Daoy (cell line): ENCODE measurements at regions not wholly inside any gene's neighbourhood (a gene's known extent, or its start where the extent isn't known, plus 50 kb on each side); places are given as distances from the start of the nearest gene placed in this dataset.
A peak's percentile ranks its signal among the peaks of the same experiment; 100 is the strongest.
"Not testable (repeated sequence)": the region's sequence is repeated elsewhere in the genome, so short reads cannot be mapped to it uniquely, and the experiment has no call there.

ENCODE experiments used
- DNase-seq: peaks from one replicate; pipeline ENCODE4 v3.0.0-alpha.2; 2015; ENCODE audit warnings: low read depth

DNA sequence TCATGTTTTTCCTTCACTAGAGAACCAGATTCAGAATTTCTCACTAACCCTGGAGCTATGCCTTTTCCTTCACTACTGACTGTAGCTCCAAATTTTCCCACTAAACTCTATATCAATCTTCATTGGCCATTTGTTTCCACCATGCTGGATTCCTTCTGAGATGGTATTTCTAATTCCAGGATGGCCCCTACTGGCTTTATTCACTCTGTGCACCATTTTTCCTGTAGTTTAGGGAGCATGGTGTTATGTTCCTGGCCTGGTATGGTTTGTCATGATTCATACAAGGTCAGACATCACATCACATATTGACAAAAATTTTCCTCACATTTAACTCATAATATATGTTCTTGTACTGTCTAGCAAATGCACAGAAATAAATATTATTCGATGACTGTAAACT is 229.2 kb upstream of the TFPI start:
- no peak for DNase-seq

DNA sequence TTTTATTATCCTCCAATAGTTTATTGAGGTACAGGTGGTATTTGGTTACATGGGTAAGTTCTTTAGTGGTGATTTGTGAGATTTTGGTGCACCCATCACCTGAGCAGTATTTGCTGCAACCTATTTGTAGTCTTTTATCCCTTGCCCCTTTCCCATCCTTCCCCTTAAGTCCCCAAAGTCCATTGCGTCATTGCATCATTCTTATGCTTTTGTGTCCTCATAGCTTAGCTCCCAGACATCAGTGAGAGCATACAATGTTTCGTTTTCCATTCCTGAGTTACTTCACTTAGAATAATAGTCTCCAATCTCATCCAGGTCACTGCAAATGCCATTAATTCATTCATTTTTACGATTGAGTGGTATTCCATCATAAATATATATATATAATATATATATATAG is 229.9 kb upstream of the TFPI start:
- not testable (repeated sequence) for DNase-seq

DNA sequence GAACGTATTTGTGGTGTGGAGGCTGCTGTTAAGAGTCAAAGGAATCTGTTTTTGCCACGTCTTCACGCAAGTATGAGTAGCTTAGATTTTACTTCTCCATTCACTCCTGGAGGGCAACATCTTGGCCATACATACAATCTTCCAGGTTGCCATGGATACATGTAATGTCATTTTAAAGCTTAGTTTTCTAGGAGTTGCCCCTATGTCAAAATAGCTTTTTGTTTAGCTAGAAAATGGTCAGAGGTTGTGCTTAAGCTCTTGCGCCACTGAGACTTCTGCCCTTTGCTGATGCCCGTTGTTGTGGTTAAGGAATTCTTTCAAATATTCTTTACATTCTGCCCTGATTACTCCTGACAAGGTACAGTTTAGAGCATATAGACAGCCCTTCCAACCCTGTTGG is 245.4 kb upstream of the TFPI start:
- DNase-seq: no peak

DNA sequence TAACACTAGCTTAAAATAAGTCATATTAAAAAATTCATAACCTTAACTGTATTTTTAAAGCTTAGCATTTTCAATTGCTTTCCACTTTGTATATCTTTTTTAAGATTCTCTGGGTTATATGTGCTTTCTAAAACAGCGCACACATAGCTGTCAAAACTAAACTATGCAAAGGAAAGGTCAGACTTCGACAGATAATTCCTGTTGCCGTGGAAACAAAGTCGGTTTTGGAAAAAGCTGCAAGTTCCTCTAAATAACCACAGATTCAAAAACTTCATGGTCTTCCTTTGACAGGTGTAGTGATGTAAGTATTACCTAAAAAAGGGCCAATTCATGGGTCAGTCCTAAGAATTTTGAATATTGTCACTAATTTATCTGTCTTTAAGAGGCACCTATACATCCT is 249.6 kb upstream of the TFPI start:
- DNase-seq: no peak

DNA sequence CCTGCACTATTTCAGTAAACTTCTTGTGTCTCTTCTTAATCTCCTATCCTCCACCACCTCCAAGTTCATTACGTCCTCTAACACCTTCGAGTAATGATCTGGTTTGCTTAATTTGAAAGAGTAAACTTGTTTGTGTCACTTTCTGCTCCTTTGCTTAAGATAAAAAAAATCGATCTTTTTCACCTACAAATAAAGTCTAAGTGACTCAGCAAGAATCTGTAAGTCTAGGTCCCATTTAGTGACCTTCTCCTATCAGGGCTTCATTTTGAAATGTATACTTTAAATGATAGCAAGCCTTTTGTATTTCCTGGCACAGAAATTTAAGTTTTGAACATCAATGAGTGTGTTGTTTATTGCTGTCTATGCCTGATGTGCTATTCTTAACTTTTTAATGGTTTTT is 260.9 kb upstream of the TFPI start:
- no peak for DNase-seq

DNA sequence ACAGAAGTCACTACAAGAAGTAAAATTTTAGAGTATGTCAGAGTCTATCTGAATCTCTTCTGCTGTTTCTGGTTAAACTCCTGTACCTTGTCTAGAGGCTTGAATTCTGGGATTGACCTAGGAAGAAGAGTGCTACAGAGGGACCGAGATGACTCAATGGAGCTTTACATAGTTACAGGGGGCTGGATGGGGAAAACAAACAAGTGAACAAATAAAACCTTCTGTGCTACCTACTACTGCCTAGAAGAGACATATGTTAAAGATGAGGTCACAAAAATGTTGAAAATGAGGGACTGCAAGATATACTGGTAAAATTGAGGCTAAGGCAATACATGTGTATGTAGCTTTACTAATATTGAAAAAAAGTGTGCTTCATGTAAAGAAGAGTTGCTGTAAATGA is 265.4 kb upstream of the TFPI start:
- DNase-seq: no peak

DNA sequence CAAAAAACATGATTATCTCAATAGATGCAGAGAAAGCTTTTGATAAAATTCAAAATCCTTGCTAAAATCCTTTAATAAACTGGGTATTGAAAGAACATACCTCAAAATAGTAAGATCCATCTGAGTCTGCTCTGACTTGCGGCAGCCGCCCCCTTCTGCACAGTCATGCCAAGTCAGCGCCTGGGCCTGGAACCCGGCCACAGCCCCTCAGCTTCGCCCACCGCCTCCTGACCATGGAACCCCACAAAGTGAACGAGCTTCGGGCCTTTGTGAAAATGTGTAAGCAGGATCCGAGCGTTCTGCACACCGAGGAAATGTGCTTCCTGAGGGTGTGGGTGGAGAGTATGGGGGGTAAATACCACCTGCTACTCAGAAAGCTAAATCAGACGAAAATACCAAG is 270.9 kb upstream of the TFPI start:
- DNase-seq: no peak

DNA sequence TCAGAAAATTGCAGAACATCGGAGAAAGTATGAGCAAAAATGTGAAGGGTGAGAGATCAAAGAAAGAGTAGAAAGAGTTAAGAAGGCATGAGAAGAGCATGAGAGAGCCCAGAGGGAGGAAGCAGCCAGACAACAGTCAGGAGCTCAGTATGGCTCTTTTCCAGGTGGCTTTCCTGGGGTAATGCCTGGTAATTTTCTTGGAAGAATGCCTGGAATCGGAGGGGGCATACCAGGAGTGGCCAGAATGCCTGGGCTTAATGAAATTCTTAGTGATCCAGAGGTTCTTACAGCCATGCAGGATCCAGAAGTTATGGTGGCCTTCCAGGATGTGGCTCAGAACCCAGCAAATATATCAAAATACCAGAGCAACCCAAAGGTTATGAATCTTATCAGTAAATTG is 271.8 kb upstream of the TFPI start:
- DNase-seq: peak; percentile 15

DNA sequence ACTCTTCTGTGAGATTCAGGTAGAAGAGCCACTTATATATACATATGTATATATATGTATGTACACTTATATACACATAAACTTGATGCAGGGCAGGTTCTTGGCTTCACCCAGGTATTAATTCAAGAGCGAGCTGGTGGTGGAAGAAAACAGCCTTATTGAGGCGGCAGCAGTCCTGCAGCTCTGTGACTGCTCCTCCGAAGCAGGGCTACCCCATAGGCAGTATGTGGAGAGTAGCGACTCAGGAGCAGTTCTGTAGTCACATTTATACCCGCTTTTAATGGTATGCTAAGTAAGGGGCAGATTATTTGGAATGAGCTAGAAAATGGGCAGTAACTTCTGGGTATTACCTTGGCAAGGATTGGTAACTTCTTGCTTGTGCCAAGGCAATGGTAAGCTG is 280.6 kb upstream of the TFPI start:
- no peak for DNase-seq

DNA sequence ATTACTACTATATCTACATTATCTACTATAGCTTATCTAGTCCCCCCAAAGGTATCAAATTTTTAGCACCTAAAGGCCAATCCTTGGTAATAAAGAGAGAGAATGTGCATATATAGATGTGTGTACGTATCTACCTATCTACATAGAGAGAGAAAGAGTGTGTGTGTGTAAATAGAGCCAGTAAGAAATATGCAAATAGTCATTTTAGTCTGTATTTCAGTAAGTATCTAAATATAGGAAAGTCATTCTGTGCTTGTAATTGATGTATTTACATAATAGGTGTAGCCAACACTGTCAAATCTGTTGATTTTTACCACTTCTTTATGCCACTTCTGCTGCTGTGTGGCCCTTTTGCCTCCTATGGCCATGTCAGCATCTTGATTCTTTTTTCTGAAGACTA is 284.5 kb upstream of the TFPI start:
- DNase-seq: no peak

DNA sequence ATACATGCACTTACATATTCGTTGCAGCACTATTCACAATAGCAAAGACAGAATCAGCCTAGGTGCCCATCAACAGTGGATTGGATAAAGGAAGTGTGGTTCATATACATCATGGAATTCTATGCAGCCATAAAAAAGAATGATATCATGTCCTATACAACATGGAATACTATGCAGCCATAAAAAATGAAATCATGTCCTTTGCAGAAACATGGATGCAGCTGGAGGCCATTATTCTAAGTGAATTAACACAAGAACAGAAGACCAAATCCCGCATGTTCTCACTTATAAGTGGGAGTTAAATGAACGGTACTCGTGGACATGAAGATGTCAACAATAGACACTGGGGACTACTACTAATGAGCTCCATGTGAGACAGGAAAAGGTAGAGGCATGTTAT is 288.1 kb upstream of the TFPI start:
- DNase-seq: no peak

DNA sequence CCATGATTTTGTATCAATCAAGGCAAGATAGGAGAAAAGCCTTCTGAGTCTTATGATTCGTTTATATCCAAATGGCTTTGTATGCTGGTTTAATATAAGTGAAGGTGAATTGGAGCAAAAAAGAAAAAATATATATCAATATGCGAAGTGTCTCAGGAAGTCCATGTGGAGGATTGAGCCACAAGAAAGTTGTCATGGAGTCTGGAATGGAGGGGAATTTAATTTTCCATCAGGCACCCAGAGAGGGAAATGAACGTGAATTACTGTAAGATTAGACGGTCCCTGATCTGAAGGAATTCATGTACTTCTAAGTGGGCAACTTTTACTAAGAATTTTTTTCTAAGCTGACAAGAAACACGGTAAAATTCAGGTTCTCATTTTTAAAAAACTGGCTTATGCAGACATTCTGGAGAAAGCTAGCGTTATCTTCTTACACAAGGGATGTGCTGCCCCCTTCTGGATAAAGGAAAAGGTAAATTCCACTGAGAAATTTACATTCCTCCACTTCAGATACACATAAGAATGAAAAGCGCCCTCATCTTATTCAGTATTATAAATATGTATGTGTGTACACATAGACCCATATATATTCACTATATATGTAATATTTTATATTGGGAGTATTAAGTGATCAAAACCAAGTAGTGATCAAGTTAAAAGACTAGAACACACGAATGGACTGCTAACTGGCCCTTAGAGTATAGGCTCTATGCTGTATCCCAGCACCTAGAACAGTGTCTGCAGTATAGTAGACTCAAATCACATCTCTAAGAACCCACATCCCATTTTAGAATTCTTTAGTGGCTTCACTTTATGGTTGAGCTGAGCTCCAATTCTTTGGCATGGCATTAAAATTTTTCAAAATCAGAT is 289.0 kb upstream of the TFPI start:
- DNase-seq: peak; percentile 41

DNA sequence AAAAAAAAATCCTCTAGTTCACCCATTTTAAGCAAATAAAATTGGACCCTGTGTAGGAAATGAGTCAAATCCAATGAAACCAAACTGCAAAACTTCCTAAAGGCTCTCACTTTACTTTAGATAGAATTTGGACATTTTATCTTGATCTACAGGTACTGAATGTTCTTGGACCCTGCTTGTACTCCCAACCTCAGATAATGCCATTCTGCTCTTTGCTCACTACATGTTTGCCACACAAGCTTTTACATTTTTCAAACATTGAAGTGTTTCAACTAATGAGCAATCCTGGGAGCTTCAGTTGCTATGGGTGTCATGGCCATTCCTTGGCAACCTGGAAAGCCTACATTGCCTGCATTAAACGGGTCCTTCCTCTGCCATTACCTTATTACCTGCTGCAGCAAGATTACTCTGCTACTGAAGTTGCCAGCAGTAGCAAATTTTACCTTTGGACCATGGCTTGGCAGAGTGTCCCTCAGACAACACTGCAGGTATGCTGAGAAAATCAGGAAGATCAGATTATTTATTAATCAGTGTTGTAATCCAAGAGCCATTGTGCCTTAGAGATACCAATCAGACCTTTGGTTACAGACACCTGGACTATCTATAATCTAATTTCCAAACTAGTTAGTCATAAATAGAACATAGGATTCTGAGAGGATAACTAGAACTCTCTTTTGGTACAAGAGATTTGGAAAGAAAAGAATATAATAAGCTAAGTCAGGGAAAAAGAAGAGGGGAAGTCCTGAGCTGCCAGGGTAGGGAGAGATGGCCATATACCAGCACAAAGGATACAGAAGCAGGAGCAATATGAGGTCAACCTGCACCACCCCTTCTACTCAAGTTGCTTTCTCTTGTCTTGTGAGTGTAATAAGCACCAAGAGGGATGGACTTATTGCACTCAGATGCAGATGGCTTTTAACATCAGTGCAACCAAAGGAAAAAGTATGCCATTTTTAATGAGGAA is 293.3 kb upstream of the TFPI start:
- no peak for DNase-seq

DNA sequence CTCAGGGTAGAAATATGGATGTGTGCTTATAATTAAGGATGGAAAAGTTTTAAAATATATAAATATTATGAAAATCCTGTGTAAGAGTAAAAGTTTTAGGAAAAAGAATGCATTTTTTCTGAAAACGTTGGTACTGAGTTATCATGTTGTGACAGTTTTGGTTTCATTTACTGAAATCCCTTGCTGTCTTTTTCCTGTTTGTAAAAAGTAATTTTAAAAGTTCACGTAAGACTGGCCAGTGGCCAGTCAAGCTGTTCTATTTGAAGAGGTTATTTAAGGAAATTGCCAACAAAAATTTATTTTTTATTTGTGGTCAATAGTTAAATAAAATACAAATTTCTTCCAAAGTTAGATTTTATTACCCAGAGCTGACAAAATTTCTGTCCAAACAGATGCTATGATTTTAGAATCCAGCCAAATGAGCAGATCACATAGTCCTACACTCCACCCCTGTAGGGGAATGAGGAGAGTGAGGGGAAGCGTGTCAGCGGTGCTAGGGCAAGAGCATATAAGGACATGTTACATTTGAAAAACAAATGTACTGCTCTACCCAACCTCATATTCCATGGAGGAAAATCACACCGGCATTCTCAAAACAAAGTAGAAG is 297.8 kb upstream of the TFPI start:
- no peak for DNase-seq

DNA sequence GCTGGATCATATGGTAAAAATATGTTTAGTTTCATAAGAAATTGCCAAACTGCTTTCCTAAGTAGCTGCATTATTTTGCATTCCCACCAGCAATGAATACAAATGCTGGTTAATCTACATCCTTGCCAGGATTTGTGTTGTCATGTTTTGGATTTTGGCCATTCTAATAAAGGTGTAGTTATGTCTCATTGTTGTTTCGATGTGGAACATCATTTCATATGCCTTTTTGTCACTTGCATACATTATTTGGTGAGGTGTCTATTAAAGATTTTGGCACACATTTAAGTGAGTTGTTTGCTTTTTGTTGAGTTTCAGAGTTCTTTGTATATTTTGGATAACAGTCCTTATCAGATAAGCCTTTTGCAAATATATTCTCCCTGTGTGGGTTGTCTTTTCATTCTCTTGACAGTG is 299.2 kb upstream of the TFPI start:
- DNase-seq: no peak

DNA sequence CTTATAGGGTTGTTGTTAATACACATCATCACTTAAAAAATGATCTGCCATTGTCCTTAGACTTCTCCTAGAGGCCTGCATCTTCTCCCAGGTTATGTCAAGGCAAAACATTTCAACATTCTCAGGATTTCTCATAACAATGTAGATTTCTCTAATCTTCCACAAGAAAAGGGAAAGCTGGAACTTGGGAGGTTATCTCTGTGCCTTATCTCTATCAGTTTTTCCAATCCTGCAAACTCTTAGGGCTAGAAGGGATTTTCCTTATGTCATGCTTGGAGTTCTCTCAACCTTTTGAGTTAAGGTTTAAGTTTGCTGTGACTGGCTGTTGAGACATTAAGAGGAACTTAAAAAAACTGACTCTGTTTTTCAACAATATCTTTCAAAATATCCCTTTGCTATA is 300.6 kb upstream of the TFPI start:
- no peak for DNase-seq

DNA sequence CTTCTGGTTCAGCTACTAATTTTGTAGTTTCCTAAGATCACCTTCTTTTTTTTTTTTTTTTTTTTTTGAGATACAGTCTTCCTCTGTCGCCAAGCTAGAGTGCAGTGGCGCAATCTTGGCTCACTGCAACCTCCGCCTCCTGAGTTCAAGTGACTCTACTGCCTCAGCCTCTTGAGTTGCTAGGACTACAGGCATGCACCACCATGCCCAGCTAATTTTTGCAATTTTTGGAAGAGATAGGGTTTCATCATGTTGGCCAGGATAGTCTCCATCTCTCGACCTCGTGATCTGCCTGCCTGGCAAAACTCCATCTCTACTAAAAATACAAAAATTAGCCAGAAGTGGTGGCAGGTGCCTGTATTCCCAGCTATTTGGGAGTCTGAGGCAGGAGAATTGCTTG is 301.5 kb upstream of the TFPI start:
- DNase-seq: no peak

DNA sequence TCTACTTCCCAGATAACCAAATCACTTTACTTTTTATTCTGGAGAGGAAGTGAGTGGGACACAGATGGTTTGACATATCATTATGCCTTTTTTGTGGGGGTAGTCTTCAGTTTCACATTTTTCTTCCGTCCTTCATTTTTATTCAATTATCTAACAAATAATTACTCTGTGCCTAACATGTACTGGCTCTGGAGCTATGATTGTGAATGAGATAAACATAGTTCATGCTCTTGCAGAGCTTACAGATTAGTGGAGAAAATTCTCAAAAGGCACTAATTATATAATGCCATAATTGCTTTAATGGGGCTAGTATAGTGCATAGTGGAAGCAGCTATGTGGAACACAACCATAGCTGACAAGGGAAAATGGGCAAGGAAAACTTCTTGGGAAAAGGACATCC is 303.6 kb upstream of the TFPI start:
- no peak for DNase-seq

DNA sequence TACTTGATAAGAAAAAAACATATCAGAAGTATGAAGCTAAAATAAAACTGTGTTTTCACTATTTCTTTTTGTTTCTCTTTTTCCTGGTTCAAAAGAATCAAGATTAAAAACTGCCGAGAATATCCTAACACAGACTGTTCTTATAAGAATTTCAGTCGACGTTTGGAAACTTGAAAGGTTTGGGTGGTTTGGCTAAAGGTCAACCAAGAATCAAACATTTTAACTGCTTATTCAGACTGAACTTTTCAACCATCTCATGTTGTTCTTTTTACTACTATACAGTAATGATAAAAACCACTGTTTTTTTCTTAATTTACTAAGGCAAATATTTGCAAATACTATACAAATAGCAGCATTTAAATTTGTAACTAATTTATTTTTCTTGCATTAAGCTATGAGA is 308.5 kb upstream of the TFPI start:
- DNase-seq: no peak

DNA sequence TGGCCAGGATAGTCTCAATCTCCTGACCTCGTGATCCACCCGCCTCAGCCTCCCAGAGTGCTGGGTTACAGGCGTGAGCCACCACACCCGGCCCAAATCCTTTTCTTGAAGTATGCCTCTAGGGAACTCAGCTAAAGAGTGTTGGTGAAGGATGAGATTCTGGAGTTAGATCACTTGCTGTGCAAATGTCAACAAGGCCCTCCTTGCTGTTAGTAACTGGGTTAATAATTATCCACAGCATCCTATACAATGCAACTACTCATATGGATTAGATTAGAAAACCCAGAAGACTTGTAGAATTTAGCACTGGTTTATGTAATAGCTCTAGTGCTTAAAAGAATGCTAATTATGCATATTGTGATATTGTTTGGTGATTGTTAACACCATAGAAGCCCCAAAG is 310.8 kb upstream of the TFPI start:
- no peak for DNase-seq

DNA sequence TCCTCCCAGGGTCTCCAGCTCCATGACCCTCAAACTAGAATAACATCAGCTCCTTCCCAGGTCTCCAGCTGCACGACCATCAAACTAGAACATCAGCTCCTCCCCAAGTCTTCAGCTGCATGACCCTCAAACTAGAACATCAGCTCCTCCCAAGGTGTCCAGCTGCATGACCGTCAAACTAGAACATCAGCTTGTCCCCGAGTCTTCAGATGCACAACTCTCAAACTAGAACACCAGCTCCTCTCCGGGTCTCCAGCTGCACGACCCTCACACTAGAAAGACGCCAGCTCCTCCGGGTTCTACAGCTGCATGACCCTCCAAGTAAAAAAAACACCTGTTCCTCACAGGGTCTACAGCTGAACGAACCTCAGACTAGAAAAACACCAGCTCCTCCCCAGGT is 312.9 kb upstream of the TFPI start:
- DNase-seq: no peak

DNA sequence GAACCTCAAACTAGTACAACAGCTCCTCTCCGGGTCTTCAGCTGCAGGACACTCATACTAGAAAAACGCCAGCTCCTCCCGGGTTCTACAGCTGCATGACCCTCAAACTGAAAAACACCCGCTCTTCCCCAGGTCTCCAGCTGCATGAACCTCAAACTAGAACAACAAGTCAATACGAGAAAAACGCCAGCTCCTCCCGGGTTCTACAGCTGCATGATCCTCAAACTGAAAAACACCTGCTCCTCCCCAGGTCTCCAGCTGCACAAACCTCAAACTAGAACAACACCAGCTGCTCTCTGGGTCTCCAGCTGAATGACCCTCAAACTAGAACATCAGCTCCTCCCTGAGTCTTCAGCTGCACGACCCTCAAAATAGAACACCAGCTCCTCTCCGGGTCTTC is 315.0 kb upstream of the TFPI start:
- no peak for DNase-seq

DNA sequence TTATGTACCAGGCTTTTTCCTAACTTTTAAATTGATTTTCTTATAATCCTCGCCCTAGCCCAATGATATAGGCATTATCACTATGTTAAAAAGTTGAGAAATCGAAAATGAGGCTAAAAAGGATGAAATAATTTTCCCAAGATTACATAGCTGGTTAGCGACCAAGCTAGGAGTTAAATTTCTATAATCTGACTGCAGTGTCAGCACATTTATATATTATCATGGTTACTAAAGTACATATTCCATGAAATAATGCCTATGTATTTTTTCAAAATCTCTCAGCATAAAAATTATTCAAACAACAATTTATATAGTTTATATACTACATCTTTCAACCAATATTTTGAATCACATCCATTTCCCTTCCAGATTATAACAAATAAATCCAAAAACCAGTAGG is 317.3 kb upstream of the TFPI start:
- no peak for DNase-seq
